HG02938 (cell line): ENCODE measurements at regions not wholly inside any gene's neighbourhood (a gene's known extent, or its start where the extent isn't known, plus 50 kb on each side); places are given as distances from the start of the nearest gene placed in this dataset.

ENCODE experiments used
- ATAC-seq: cut with Tn5 transposase; IDR thresholded peaks from one replicate; pipeline ENCODE4 v1.9.1; 2021; ENCODE audit warnings: mild to moderate bottlenecking, moderate library complexity; ENCODE audit not compliant: unreplicated experiment

DNA sequence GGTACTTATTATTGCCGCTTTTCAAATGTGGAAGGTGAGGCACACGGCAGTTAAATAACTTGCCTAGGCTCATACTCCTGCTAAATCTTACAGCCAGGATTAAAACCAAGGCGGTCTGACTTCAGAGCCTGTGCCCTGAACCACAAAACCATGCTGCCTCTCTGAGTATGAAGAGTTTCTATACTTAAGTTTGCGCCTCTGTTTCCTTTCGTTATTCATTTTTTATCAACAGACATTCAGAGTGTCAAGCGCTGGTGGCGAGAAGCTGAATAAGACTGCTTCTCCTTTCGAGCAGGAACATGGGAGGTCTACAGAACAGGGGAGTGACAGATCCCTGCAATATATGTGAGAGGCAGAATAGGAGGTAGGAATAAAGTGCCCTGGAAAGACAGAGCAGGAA lies 96.0 kb upstream of the DUSP10 start:
- peak; percentile 46 for ATAC-seq

DNA sequence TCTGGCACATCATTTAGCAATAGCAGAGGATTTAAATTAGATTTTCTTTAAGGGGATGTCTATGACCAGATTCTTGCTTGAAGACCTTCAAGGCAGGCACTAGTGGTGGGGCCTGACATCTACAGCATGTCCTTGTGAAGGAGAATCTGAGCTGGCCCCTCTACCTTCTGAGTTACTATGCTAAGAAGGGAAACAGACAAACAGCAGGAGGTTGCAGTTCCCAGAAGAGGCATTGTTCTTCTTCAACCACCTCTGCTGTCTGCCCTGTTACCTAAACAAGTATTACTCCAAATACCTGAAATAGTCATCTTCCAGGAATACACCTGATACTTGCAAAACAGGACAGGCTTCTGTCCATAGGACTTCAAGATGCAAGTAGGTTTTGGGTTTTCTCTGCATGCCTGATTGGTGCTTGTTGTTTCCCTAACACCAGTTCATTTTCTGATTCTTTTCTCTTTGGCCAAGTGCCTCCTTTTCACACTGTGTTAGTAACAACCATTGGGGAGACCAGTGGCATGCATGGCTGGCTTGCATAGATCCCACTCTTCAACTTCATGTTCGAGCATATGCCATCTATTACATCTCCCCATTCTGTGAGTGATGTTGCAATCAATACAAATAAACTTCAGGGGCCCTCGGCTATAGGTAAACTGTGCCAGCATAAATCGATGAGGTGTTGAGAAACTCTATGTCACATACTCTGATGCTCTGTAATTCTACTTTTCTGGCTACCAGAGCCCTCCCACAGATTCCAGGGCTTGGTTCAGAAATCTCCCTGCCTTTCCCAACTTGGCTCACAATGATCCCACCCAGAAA lies 93.0 kb upstream of the DUSP10 start:
- ATAC-seq = no peak

DNA sequence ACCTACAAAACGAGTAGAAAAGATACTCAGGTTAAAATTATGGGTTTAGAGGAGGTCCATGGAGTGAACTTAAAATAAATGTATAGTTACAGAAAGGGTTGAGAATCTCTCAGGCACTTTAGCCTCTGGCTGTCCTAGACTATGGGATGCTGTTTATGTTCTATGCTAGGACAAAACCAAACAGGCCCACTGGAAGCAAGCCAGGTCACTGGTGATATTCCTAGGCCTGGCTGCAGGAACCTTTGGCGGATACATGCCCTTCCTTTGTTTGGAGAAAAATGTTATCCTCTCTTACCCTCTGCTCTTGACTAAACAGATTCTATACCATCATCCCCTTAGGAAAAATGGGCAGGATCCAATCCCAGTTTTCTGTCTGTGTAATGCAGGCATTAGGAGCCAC lies 90.7 kb upstream of the DUSP10 start:
- no peak for ATAC-seq

DNA sequence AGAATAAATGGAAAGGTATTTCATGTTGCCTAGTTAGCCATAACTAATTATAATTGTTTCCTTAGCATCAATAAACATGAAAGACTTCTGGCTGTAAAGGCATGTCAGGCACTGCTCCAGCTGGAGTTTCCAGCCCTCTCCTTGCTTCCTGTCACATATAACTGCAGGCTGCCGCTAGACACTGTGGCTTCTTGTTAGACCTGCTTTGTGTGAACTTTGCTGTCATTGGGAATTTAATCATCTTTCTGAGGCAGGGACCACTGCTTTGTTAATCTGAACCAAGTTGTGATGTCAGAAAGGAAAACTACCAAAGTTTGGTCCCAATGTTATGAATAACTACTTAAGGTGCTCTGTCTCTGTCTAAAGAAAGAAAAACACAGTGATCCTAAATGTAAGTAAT lies 90.3 kb upstream of the DUSP10 start:
- no peak for ATAC-seq

DNA sequence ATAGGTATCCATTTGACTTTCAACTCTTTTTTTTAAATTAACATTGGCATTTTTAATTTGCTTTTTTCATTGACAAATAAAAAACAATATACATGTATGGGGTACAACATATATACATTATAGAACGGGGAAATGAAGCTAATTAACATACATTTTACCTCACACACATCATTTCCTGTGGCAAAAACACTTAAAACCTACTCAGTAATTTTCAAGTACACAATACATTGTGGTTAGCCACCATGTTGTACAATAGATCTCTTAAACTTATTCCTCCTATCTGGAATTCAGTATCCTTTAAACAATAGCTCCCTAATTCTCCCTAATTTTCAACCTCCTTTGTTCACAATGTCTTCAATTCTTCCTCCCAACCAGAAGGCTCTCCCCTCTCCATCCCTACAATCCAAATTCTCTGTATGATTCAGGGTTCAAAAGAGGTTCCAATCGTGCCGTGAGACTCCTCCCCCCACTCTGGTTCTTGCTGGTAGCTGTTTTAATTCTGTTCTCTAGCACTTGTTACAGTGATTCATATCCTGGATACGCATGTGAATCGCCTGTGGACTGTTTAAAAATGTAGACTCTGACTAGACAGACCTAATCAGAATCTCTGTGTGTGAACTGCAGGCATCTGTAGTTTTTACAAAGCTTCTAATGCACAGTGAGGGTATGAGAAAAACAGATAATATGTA lies 87.6 kb upstream of the DUSP10 start:
- ATAC-seq = peak; percentile 45

DNA sequence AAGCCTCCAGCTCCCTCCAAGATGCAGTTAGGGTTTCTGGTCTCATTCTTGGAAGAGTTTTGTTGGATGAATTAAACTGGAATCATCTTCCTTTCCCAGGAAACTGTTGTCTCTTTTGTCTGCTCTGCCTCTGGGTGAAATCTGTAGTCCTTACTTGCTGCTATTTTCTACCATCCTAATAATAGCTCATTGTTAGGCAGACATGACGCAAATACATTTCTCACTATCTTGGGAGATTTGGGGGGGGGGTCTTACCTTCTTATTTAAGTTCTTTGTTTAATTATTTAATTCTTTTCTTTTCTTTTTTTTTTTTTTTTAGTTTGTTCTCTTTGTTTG lies 85.4 kb upstream of the DUSP10 start:
- ATAC-seq = no peak

DNA sequence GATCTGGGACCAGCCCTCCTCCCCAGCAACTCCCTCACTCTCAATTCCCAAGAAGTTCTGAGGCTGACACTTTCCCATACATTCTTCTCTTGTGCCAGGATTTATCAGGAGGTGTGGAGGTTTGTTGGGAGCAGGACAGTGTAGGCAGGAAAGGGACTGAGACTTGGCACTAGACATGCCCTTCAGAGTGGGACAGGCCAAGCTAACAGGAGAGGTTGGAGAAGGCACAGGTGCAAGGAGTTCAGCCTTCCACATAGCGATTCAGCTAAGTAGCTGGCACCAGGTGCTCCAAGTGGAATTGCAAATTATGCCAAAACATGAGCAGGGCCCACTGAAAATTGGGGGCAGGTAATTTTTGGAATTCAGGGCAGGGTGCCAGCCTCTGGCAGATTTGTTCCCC lies 83.0 kb upstream of the DUSP10 start:
- no peak for ATAC-seq

DNA sequence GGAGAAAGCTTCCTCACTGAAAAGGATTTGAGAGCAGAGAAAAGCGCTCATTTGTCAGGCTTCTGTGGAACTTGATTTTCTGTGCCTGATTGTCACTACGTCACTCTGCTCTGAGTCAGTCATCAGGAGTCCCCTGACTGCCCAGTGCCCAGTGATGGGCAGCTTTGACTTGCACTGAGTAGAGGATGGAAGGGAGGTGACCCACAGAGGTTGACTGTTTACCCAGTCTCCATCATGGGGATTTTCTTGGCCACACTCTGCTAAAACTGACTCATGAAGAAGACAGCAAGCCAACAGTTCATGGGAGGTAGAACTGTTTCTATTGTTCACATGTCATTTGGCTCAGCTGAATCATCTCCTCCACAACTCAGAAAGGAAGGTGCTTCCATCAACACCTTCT lies 82.1 kb upstream of the DUSP10 start:
- no peak for ATAC-seq

DNA sequence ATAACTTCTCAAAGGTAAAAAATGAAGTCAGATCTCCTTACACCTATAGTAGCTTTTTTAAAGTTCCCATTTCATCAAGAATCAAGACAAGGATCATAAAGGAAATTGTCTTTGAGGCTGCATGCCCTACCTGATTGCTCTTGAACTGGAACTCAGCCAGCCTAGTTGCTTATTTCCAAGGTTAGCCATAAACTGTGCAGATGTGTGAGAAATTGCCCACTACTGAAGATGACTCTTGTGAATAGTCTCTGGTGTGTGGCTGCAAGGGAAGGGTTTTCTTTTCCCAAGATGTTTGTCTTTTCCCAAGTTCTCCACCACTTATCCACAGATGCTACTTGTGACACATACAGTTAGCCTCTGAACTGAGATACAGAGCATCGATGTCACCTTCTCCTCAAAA lies 81.7 kb upstream of the DUSP10 start:
- ATAC-seq = peak; percentile 16

DNA sequence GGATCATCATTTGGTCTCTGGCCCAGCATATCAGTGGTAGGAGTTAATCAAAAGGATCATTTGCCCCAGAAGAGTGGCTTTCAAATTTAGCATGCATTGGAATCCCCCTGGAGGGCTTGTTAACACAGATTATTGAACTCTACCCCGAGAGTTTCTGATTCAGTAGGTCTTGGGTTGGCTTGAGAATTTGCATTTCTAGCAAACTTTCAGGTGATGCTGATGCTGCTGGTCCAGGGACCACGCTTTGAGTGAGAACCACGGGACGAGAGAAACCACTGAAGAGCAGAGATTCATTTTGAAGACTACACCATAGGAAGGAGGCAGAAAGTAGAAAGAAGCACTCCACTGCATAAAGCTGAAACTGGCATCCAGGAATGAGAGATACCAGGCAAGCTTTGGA lies 81.3 kb upstream of the DUSP10 start:
- peak; percentile 72 for ATAC-seq

DNA sequence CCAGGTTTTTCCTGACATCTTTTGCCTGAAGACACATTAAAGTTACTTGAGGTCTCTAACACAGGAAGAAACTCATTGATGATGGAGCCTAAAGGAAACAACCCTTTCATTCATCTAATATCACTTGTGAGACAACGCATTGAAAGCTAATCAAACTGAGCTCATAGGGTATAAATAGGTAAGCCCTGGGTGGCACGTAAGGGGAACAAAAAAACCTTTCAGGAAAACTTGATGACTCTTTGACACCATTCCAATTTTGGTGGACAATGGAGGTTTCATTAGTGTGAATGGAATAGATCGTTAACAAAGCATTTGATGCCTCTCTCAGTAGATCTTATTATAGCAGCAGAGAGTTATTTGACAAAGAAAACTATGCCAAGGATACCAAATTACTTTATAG lies 80.7 kb upstream of the DUSP10 start:
- no peak for ATAC-seq

DNA sequence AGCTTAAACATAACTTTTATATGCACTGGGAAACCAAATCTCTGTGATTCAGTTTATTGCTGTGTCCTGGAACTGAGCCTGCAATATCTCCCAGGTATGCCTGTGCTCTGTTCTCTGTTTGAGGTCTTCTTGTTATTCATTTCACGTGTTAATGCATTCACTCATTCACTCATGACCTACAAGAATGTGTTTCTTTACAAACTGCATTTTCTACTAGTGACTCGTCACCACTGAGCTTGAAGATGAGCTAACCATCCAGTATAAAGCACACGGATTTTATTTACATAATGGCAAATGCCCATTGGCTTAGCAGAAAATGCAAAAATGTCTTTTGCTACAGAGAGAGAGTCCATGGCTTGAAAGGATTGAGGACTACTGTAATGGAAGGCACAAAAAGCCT lies 75.0 kb upstream of the DUSP10 start:
- ATAC-seq = no peak

DNA sequence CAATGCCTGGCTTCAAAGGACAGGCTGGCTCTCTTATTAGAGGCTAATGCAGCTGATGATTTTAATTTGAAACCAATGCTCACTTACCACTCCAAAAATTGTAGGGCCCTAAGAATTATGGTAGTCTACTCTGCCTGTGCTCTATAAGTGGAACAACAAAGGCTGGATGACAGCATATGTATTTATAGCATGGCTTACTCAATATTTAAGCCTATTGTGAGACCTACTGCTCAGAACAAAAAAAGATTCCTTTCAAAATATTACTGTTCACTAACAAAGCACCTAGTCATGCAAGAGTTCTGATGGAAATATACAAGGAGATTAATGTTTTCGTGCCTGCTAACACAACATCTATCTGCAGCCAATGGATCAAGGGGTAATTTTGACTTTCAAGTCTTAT lies 73.8 kb upstream of the DUSP10 start:
- no peak for ATAC-seq

DNA sequence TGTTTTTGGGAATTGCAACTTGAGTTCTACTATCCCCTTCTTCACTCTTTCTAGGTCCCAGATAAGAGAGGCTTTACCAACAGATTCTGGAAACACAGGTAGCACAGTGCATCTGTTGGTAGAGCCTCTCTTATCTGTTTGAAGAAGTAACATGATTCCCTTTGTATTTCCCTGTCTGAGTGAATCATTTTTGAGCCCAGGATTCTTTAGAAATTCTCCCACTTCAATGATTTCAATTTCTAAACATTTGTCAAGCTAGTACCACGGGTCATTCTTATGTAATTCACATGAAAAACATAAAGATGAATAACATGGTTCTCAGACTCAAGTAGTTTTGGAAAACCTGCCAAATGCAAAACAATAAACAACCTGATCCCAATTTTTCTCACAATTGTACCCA lies 72.0 kb upstream of the DUSP10 start:
- no peak for ATAC-seq

DNA sequence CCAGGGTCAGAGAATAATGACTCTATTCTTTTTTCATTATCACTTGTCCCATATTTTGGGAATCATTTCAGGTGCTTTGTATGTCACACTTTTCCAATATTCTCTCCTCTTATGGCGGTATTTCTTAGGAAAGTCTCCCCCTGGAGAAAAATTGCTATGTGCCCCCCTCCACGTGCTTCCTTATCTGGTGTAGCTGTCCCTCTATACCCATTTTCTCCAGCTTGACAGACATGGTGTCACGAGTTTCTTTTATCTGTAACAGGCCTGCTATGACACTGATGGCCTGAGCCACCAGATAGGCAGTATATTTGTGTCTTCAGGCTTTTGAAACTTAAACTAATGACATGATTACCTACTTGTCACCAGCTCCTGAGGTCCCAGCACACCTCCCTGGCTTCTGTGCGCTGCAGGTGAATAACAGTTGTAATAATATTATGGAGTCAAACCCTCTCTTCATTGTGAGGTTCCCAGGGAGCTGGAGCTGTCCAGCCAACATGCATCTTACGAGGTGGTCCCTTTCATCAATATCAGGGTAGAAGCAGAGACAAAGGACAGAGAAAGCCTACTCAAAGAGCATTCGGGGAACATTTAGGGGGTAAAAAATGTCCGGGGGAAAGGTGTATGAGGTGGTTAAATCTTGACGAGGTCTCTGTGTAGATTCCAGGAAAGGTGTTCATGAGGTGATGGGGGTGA lies 71.2 kb upstream of the DUSP10 start:
- no peak for ATAC-seq

DNA sequence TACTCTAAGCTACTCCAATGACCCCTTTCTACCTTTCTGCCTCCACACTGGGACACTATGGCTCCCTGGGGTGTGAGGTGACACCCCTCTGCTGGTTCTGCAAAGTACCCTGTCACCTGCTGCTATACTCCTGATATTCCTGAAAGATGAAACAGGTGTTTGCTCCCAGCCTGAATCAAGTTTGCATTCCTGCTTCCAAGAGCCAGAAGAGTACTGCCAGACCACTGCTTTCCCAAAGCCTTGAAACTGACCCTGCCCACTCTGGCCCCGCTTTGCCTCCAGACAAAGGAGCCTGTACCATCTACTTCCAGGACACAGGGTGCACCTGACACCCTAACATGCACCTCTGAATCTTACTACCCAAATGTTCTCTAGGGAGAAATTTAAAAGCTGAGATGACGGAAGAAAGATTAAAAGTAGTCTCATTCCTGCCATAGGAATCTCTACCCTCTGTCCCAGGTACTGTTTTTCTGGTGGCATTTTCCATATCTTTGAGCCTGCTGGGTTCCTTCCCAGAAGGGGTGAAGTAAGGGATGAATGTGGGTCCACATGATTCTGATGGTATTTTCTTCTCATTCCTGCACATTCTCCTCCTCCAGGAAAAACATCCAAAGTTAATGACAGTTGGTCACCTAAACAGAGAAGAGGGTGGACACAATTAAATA lies 70.3 kb upstream of the DUSP10 start:
- ATAC-seq = no peak

DNA sequence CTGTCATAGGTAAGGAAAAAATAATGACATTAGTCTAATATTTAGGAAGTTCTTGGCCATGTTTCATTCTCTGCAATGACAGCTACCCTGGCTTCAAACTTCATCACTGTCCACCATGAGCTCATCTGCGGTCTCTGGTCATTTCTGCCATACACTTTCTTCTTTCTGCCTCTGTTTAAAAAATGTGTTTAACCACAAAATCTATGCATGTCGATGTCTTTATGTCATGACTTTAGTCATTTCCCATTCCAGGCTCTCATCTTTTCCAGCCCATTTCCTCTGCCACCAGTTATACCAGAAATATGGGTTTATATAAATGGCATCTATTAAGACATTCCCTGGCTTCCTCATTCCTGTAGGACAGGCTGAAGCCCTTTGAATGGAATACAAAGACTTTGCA lies 68.5 kb upstream of the DUSP10 start:
- no peak for ATAC-seq

DNA sequence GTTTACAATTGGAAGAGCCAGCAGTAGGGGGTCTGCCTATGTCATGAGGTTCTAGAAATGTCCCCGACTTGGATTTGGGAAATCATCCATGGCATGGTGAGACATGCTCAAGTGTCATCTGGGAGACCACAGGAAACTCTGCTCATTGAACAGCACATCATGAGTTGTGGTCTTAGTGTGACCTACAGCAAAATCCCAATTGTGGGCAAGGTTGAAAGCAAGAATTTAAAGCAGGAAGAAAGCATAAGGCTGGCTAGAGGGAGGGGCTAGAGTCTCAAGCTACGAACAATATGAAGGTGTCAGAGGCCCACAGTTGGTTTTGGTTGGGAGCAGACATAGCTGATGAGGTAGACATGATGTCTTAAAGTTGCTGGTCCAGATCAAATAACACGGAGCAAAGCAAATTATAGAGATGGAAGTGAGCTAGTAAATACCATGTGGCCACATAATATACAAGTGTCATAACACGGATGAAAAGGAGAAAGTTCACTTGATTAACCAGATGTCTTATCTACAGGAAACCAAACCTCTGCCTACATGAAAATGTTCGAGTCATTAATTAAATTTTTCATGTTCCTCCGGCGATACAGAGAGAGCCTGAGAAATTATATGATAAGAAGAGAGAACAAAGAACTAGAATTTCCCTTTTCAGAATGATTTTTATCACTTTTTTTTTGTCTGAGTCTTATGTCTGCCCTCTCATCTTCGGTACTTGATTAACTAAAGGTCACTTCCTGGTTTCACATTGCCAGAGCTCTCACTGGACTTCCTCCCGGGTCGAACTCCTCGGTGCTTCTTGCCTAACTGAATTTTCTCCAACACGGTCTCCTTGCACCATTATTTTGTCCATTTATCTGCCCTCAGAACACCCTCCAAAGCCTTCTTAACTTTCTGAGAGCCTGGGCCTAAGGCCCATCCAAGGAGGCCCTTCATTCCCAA lies 67.5 kb upstream of the DUSP10 start:
- peak; percentile 47 for ATAC-seq

DNA sequence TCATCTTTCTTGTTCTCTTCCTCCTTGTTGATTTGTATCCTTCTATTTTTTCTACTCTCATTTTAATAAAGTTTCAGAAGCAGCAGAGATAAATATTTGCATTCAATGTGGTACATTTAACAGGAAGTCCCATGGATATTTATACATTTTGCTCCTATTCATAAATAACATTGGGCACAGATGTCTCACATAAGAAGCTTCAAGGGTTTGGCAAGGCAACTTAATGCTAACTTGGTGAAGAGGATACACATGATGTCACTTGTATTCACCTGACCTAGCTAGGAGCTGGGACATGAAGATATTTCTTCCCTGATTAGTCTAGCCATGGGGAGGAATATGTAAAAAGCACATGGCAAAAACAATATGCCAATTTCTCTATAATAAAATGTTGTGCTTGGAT lies 65.1 kb upstream of the DUSP10 start:
- no peak for ATAC-seq

DNA sequence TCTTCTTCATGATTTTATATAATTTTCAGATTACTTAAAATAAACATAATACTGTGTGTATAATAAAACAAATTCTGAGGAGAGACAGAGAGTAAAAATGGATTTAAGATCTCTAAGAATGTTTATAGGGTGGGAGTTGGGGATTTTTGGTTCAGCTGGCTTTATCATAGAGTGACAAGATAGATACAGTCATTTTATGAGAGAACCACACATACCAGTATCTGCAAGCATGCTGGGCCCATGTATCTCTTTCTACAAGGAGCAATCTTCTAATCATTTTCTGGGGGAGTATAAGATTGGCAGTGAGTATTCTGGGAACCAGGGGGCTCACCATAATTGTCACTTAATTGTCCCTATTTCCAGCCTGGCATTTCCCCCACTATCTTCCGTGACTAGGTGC lies 64.3 kb upstream of the DUSP10 start:
- ATAC-seq = no peak

DNA sequence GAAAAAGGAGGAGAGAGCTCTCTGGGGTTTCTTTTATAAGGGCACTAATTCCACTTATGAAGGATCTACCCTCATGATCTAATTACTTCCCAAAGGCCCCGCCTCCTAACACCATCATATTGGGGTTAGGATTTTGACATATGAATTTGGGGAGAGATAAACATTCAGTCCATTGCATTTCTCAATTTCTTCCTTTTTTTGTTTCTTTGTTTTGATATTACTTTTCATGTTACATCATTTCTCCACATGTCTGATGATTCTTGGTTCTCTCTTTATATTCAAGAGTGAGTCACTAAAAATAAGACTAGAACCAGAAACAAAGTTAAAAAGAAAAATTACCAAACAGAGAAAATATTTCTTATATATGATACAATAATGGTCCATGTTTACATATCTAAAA lies 63.2 kb upstream of the DUSP10 start:
- ATAC-seq = no peak
